GM23338 (cell line): ENCODE measurements at regions not wholly inside any gene's neighbourhood (a gene's known extent, or its start where the extent isn't known, plus 50 kb on each side); places are given as distances from the start of the nearest gene placed in this dataset.

Experiments
- JUNB ChIP-seq: IDR thresholded peaks from one replicate; pipeline ENCODE4 v1.6.1; 2016; ENCODE audit warnings: antibody characterized with exemption; ENCODE audit not compliant: unreplicated experiment
- POLR2AphosphoS5 ChIP-seq: IDR thresholded peaks from 2 replicates; pipeline ENCODE4 v1.6.1; 2016; ENCODE audit warnings: antibody characterized with exemption, low read depth
- STAT1 ChIP-seq: IDR thresholded peaks from one replicate; pipeline ENCODE4 v1.6.1; 2016; ENCODE audit warnings: antibody characterized with exemption; ENCODE audit not compliant: unreplicated experiment
- ZNF331 ChIP-seq: fragments of 250-450 bp; sonication (Bioruptor Pico); IDR thresholded peaks from 2 replicates; pipeline ENCODE4 v1.5.0; 2020; ENCODE audit warnings: low read depth, mild to moderate bottlenecking, moderate library complexity
- TF ChIP-seq, protein P1 (sequence below): fragments of 250-450 bp; sonication (Bioruptor Pico); IDR thresholded peaks from 2 replicates; pipeline ENCODE4 v1.5.0; 2020; ENCODE audit warnings: mild to moderate bottlenecking, moderate library complexity

DNA sequence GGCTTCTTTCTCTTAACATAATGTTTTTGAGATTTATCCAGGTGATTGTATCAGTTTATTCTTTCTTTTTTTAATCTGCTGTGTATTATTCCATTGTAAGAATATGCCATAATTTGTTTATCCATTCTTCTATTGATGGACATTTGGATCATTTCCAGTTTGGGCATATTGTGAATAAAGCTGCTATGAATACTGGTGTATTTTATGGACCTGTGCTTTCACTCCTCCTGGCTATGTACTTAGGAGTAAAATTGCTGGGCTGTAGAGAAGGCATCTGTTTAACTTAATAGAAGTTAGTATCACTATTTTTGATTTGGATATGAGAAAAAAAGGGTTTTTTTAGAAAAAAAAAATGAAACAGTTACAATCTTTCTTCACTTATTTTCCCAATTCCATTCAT lies 50.0 kb upstream of the FAM9C start (continued):
- TF ChIP-seq, protein P1, sequence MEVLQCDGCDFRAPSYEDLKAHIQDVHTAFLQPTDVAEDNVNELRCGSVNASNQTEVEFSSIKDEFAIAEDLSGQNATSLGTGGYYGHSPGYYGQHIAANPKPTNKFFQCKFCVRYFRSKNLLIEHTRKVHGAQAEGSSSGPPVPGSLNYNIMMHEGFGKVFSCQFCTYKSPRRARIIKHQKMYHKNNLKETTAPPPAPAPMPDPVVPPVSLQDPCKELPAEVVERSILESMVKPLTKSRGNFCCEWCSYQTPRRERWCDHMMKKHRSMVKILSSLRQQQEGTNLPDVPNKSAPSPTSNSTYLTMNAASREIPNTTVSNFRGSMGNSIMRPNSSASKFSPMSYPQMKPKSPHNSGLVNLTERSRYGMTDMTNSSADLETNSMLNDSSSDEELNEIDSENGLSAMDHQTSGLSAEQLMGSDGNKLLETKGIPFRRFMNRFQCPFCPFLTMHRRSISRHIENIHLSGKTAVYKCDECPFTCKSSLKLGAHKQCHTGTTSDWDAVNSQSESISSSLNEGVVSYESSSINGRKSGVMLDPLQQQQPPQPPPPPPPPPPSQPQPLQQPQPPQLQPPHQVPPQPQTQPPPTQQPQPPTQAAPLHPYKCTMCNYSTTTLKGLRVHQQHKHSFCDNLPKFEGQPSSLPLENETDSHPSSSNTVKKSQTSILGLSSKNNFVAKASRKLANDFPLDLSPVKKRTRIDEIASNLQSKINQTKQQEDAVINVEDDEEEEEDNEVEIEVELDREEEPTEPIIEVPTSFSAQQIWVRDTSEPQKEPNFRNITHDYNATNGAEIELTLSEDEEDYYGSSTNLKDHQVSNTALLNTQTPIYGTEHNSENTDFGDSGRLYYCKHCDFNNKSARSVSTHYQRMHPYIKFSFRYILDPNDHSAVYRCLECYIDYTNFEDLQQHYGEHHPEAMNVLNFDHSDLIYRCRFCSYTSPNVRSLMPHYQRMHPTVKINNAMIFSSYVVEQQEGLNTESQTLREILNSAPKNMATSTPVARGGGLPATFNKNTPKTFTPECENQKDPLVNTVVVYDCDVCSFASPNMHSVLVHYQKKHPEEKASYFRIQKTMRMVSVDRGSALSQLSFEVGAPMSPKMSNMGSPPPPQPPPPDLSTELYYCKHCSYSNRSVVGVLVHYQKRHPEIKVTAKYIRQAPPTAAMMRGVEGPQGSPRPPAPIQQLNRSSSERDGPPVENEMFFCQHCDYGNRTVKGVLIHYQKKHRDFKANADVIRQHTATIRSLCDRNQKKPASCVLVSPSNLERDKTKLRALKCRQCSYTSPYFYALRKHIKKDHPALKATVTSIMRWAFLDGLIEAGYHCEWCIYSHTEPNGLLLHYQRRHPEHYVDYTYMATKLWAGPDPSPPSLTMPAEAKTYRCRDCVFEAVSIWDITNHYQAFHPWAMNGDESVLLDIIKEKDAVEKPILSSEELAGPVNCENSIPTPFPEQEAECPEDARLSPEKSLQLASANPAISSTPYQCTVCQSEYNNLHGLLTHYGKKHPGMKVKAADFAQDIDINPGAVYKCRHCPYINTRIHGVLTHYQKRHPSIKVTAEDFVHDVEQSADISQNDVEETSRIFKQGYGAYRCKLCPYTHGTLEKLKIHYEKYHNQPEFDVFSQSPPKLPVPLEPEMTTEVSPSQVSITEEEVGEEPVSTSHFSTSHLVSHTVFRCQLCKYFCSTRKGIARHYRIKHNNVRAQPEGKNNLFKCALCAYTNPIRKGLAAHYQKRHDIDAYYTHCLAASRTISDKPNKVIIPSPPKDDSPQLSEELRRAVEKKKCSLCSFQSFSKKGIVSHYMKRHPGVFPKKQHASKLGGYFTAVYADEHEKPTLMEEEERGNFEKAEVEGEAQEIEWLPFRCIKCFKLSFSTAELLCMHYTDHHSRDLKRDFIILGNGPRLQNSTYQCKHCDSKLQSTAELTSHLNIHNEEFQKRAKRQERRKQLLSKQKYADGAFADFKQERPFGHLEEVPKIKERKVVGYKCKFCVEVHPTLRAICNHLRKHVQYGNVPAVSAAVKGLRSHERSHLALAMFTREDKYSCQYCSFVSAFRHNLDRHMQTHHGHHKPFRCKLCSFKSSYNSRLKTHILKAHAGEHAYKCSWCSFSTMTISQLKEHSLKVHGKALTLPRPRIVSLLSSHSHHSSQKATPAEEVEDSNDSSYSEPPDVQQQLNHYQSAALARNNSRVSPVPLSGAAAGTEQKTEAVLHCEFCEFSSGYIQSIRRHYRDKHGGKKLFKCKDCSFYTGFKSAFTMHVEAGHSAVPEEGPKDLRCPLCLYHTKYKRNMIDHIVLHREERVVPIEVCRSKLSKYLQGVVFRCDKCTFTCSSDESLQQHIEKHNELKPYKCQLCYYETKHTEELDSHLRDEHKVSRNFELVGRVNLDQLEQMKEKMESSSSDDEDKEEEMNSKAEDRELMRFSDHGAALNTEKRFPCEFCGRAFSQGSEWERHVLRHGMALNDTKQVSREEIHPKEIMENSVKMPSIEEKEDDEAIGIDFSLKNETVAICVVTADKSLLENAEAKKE: no peak
- TF ChIP-seq JUNB (no peak), POLR2AphosphoS5 (no peak), ZNF331 (no peak), STAT1 (no peak)
